Heart right ventricle (tissue), 16 donors: ENCODE measurements at regions not wholly inside any gene's neighbourhood (a gene's known extent, or its start where the extent isn't known, plus 50 kb on each side); places are given as distances from the start of the nearest gene placed in this dataset.
"Not testable (repeated sequence)": the region's sequence is repeated elsewhere in the genome, so short reads cannot be mapped to it uniquely, and the experiment has no call there.

ENCODE experiments used
- ATAC-seq, 8 donors: fragments of 200-7000 bp; cut with Tn5 transposase; one replicate each; pipeline ENCODE4 v1.9.1; 2020; ENCODE audit warnings: mild to moderate bottlenecking in 8 of 8, moderate library complexity in 8 of 8, moderate number of reproducible peaks in 1 of 8
- DNase-seq, 2 donors: peaks; one replicate each; pipeline ENCODE4 v3.0.0-alpha.2; 2020
- H3K27ac ChIP-seq, 10 donors: fragments of 200-600 bp; sonication (generic) in 2 of 10; one replicate each; pipeline versions ENCODE4 v1.5.0 to v1.8.0; 2020 to 2022; ENCODE audit warnings: mild to moderate bottlenecking in 3 of 10
- H3K27me3 ChIP-seq, 7 donors: fragments of 200-600 bp; one replicate each; pipeline ENCODE4 v1.8.0; 2021 to 2022; ENCODE audit warnings: mild to moderate bottlenecking in 2 of 7
- H3K36me3 ChIP-seq, 9 donors: fragments of 200-600 bp; sonication (generic) in 1 of 9; one replicate each; pipeline versions ENCODE4 v1.5.0 to v1.8.0; 2020 to 2022; ENCODE audit warnings: mild to moderate bottlenecking in 2 of 9
- H3K4me1 ChIP-seq, 9 donors: fragments of 200-600 bp; sonication (generic) in 1 of 9; one replicate each; pipeline versions ENCODE4 v1.5.0 to v1.8.0; 2020 to 2022; ENCODE audit warnings: mild to moderate bottlenecking in 4 of 9
- H3K4me3 ChIP-seq, 10 donors: fragments of 200-600 bp; sonication (generic) in 2 of 10; one replicate each; pipeline versions ENCODE4 v1.5.0 to v1.8.0; 2020 to 2022; ENCODE audit warnings: mild to moderate bottlenecking in 7 of 10, moderate library complexity in 2 of 10
- H3K9me3 ChIP-seq, 11 donors: fragments of 200-600 bp in 10 of 11; sonication (generic) in 2 of 11; one replicate each; pipeline versions ENCODE4 v1.5.0 to v1.8.0; 2013 to 2022; ENCODE audit warnings: mild to moderate bottlenecking in 2 of 11, control low read depth in 1 of 11, moderate library complexity in 1 of 11
- CTCF ChIP-seq, 9 donors: fragments of 200-600 bp; sonication (generic) in 2 of 9; IDR thresholded peaks; one replicate each; pipeline versions ENCODE4 v1.5.0 to v1.8.0; 2021 to 2022; ENCODE audit warnings: antibody characterized with exemption in 9 of 9, mild to moderate bottlenecking in 5 of 9, moderate library complexity in 1 of 9
- WGBS, 2 donors: extraction: QIAGEN DNeasy Blood & Tissue Kit; methylation state at CpG; one replicate each; pipeline ENCODE4 v1.1.7; 2013; ENCODE audit warnings: inconsistent platforms in 1 of 2; 5-methylcytosine and 5-hydroxymethylcytosine counted together
- intact Hi-C, 10 donors: fragments of 100-400 bp; cut with DNase I; formaldehyde crosslinking; loops; one replicate each; pipeline versions ENCODE4 v1.11.1 to v1.14.2; 2022
- donor health status: Arrhythmogenic right ventricular cardiomyopathy.
- donor health status: ischemic (EF 13 %, LVEDD 7.1; RV severe dilation, severe dysfunction).
- donor health status: healthy with polysubstance abuse.
- donor health status: DM: no; HTN: yes; CAD: no.
- donor health status: DM: no; HTN: no; CAD: no.
- donor health status: ischemic (EF 25% LVEDD 6.9; RV normal size, moderate dysfunction).
- donor health status: ischemic (EF 25% LVEDD 5.7; RV mildly dilated, moderate dysfunction).
- donor health status: healthy.
- donor health status: DM: yes; HTN: yes; CAD: no.
- donor health status: Ischemic cardiomyopathy.
- donor health status: ischemic (EF 35%, LVEDD 5.7; RV mildly dilated, moderate dysfunction).
- donor health status: nonischemic (EF 11% LVEDD 7.7; RV severe dilation, severe dysfunction).
- donor health status: DM: yes; HTN: yes; CAD: no.
- donor health status: PGD.
- donor health status: ischemic (EF 29% LVEDD 5.4; RV normal size, mild dysfunction).
- donor health status: nonischemic (EF 23%, LVEDD 6.1; RV moderate dilation, normal function).

GRCh38 chr1:37184789-37185188, 150.5 kb upstream of the GRIK3 start:
- no peak for DNase-seq
- intact Hi-C loops, result no loop called here
- peaks cover 0 to 39% (median 13%) of the 10 kb centered on the region in 7 donors for H3K27me3 ChIP-seq
- 53 to 54% methylated on average over 1 of the region's 1 CpG for whole genome bisulfite sequencing, 2 donors
- H3K9me3 ChIP-seq, result peaks cover 0 to 26% (median 0%) of the 10 kb centered on the region in 11 donors
- H3K4me1 ChIP-seq, result no peaks in the 10 kb centered on the region
- no peaks in the 10 kb centered on the region for H3K36me3 ChIP-seq
- no peak overlapping the region for H3K4me3 ChIP-seq
- TF ChIP-seq CTCF (IDR thresholded peaks at IDR 0.05), result no peak
- ATAC-seq, result no peak
- H3K27ac ChIP-seq, result no peak overlapping the region

- H3K4me1 ChIP-seq, result no peaks in the 10 kb centered on the region
- DNase-seq, result no peak
- H3K27ac ChIP-seq, result no peak overlapping the region
- no peak for ATAC-seq
- TF ChIP-seq CTCF (IDR thresholded peaks at IDR 0.05), result no peak
- peaks cover 0 to 30% (median 10%) of the 10 kb centered on the region in 7 donors for H3K27me3 ChIP-seq
- 65 to 74% methylated on average over 1 of the region's 1 CpG for WGBS, 2 donors
- H3K36me3 ChIP-seq, result no peaks in the 10 kb centered on the region
- intact Hi-C loops, result no loop called here
- H3K4me3 ChIP-seq, result no peak overlapping the region
- H3K9me3 ChIP-seq, result peaks cover 0 to 26% (median 0%) of the 10 kb centered on the region in 11 donors
These were observed 152.0 kb upstream of the GRIK3 start for GRCh38 chr1:37186246-37186756.

DNA sequence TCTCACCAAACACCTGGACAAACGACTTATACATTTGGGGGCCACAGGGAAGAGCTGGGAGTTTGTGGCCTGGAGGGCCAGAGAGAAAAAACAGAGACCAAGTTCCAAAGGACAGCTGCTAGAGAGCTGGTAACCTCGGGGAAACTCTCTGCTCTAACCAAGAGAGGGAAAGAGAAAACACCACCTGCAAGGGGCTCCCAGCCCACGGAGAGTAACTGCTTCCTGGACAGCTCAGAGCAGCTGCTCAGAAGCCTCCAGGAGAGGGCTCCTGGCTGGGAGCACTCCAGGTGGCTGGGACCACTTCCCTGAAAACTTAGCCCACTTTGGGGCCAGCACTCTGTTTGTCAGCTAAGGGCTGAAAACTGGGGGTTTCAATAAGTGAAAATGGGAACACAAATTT, 154.8 kb upstream of the GRIK3 start:
- intact Hi-C loops, result no loop called here
- Histone ChIP-seq H3K27ac (no peak overlapping the region), H3K4me1 (no peaks in the 10 kb centered on the region), H3K27me3 (peaks cover 0 to 21% (median 6%) of the 10 kb centered on the region in 7 donors), H3K4me3 (no peak overlapping the region), H3K9me3 (peaks cover 0 to 9% (median 0%) of the 10 kb centered on the region in 11 donors), H3K36me3 (no peaks in the 10 kb centered on the region)
- ATAC-seq, result no peak
- WGBS, 2 donors, result 22 to 32% methylated on average over 3 of the region's 3 CpGs
- no peak for TF ChIP-seq CTCF (IDR thresholded peaks at IDR 0.05)
- DNase-seq, result no peak

- Histone ChIP-seq H3K4me3 (no peak overlapping the region), H3K9me3 (peaks cover 0 to 34% (median 6%) of the 10 kb centered on the region in 11 donors), H3K27me3 (peaks cover 0 to 33% (median 3%) of the 10 kb centered on the region in 7 donors), H3K27ac (no peak overlapping the region), H3K36me3 (no peaks in the 10 kb centered on the region), H3K4me1 (no peaks in the 10 kb centered on the region)
- no peak for ATAC-seq
- WGBS, 2 donors, result 62 to 78% methylated on average over 3 of the region's 3 CpGs
- no peak for TF ChIP-seq CTCF (IDR thresholded peaks at IDR 0.05)
- no peak for DNase-seq
- intact Hi-C loops, result loop anchor here in 1 of 10 donors (10.0 kb wide), 1 partner anchor 47 kb away; no protein-coding TSS in a partner anchor
These were observed 163.1 kb upstream of the GRIK3 start for GRCh38 chr1:37197411-37197810.

GRCh38 chr1:37214305-37214704, 180.0 kb upstream of the GRIK3 start:
- not testable (repeated sequence) for DNase-seq, ATAC-seq

More at GRCh38 chr1:37214305-37214704, 180.0 kb upstream of the GRIK3 start:
- WGBS, 2 donors, result 42 to 43% methylated on average over 5 of the region's 5 CpGs
- H3K27ac ChIP-seq, H3K36me3 ChIP-seq, intact Hi-C loops, H3K4me1 ChIP-seq, H3K27me3 ChIP-seq, H3K4me3 ChIP-seq: not testable (repeated sequence)
- H3K9me3 ChIP-seq, result peaks cover 0 to 16% (median 0%) of the 10 kb centered on the region in 11 donors
